ENCODE measurements at regions not wholly inside any gene's neighbourhood (a gene's known extent, or its start where the extent isn't known, plus 50 kb on each side); places are given as distances from the start of the nearest gene placed in this dataset.

- ChIA-PET POLR2A (no interaction called here), CTCF (no interaction called here)
- no peaks in the 10 kb centered on the region for H3K4me1 ChIP-seq (ENCODE audit: control insufficient read depth, insufficient read depth, low read length)
- H3K9me3 ChIP-seq (ENCODE audit: control insufficient read depth, insufficient read depth, low read depth, low read length): no peaks in the 10 kb centered on the region
- H3K4me3 ChIP-seq (ENCODE audit: low read depth, low read length): no peak overlapping the region
- TF ChIP-seq SP7 (tag by site-specific recombination; IDR thresholded peaks at IDR 0.05) (no peak), GFI1B (tag by site-specific recombination; IDR thresholded peaks at IDR 0.05) (no peak), WT1 (tag by site-specific recombination; IDR thresholded peaks at IDR 0.05) (0 out of 2 replicates have a peak, but pooled peaks have one; percentile 17)
- H3K27ac ChIP-seq (ENCODE audit: extremely low read depth, low read depth, low read length): no peak overlapping the region
- H3K36me3 ChIP-seq (ENCODE audit: control insufficient read depth in 2 of 2, insufficient read depth in 1 of 2, low read length in 2 of 2): no peaks in the 10 kb centered on the region
Measured at GRCh38 chr2:12824351-12824777, 107.6 kb downstream of the TRIB2 start.

GRCh38 chr2:12824778-12825379, 108.1 kb downstream of the TRIB2 start:
- CTCF ChIA-PET: interaction anchor here (0.7 kb wide), 1 partner anchor 9 kb away, joined by 3 read pairs; no protein-coding TSS in a partner anchor

GRCh38 chr2:12826781-12827180, 110.0 kb downstream of the TRIB2 start:
- CTCF ChIA-PET: no interaction called here
- POLR2A ChIA-PET: no interaction called here

More at GRCh38 chr2:12824778-12825379, 108.1 kb downstream of the TRIB2 start:
- no peaks in the 10 kb centered on the region for H3K9me3 ChIP-seq (ENCODE audit: control insufficient read depth, insufficient read depth, low read depth, low read length)
- POLR2A ChIA-PET: no interaction called here
- TF ChIP-seq ZNF510 (tag by site-specific recombination; IDR thresholded peaks at IDR 0.05; ENCODE audit: insufficient replicate concordance) (no peak), KLF8 (tag by site-specific recombination; IDR thresholded peaks at IDR 0.05) (no peak), ZNF19 (tag by site-specific recombination; IDR thresholded peaks at IDR 0.05; ENCODE audit: low read depth) (no peak), GLIS1 (tag by site-specific recombination; IDR thresholded peaks at IDR 0.05) (no peak), OVOL3 (tag by site-specific recombination; IDR thresholded peaks at IDR 0.05) (no peak), ZNF747 (tag by site-specific recombination; IDR thresholded peaks at IDR 0.05) (no peak), GLI2 (tag by site-specific recombination; IDR thresholded peaks at IDR 0.05; ENCODE audit: borderline replicate concordance, low read depth) (no peak), GFI1B (tag by site-specific recombination; IDR thresholded peaks at IDR 0.05) (no peak)
- H3K36me3 ChIP-seq (ENCODE audit: control insufficient read depth in 2 of 2, insufficient read depth in 1 of 2, low read length in 2 of 2): no peaks in the 10 kb centered on the region
- no peak overlapping the region for H3K27ac ChIP-seq (ENCODE audit: extremely low read depth, low read depth, low read length)
- H3K4me3 ChIP-seq (ENCODE audit: low read depth, low read length): no peak overlapping the region
- H3K4me1 ChIP-seq (ENCODE audit: control insufficient read depth, insufficient read depth, low read length): no peaks in the 10 kb centered on the region

GRCh38 chr2:12827721-12828120, 111.0 kb downstream of the TRIB2 start:
- ChIA-PET CTCF (interaction anchor here (0.6 kb wide), 1 partner anchor 228 kb away, joined by 3 read pairs; no protein-coding TSS in a partner anchor), POLR2A (no interaction called here)
- no peaks in the 10 kb centered on the region for H3K36me3 ChIP-seq (ENCODE audit: control insufficient read depth in 2 of 2, insufficient read depth in 1 of 2, low read length in 2 of 2)
- H3K27ac ChIP-seq (ENCODE audit: extremely low read depth, low read depth, low read length): no peak overlapping the region
- no peaks in the 10 kb centered on the region for H3K9me3 ChIP-seq (ENCODE audit: control insufficient read depth, insufficient read depth, low read depth, low read length)
- H3K4me1 ChIP-seq (ENCODE audit: control insufficient read depth, insufficient read depth, low read length): no peaks in the 10 kb centered on the region
- no peak overlapping the region for H3K4me3 ChIP-seq (ENCODE audit: low read depth, low read length)
- TF ChIP-seq BCL11B (tag by site-specific recombination; IDR thresholded peaks at IDR 0.05; ENCODE audit: low read depth) (no peak), ZNF223 (tag by site-specific recombination; IDR thresholded peaks at IDR 0.05) (no peak), ZNF157 (tag by site-specific recombination; IDR thresholded peaks at IDR 0.05) (no peak), PRDM10 (tag by site-specific recombination; IDR thresholded peaks at IDR 0.05) (no peak), SALL2 (tag by site-specific recombination; IDR thresholded peaks at IDR 0.05; ENCODE audit: borderline replicate concordance) (no peak), ZNF560 (tag by site-specific recombination; IDR thresholded peaks at IDR 0.05; ENCODE audit: borderline replicate concordance) (no peak), PATZ1 (tag by site-specific recombination; IDR thresholded peaks at IDR 0.05) (no peak), ZNF514 (tag by site-specific recombination; IDR thresholded peaks at IDR 0.05) (no peak), ZNF248 (tag by site-specific recombination; IDR thresholded peaks at IDR 0.05) (no peak), ZFP69B (tag by site-specific recombination; IDR thresholded peaks at IDR 0.05) (no peak), ZNF211 (tag by site-specific recombination; IDR thresholded peaks at IDR 0.05; ENCODE audit: low read depth) (no peak)

More at GRCh38 chr2:12826781-12827180, 110.0 kb downstream of the TRIB2 start:
- Histone ChIP-seq H3K9me3 (ENCODE audit: control insufficient read depth, insufficient read depth, low read depth, low read length) (no peaks in the 10 kb centered on the region), H3K4me3 (ENCODE audit: low read depth, low read length) (no peak overlapping the region), H3K36me3 (ENCODE audit: control insufficient read depth in 2 of 2, insufficient read depth in 1 of 2, low read length in 2 of 2) (no peaks in the 10 kb centered on the region), H3K4me1 (ENCODE audit: control insufficient read depth, insufficient read depth, low read length) (no peaks in the 10 kb centered on the region), H3K27ac (ENCODE audit: extremely low read depth, low read depth, low read length) (no peak overlapping the region)
- no peak for TF ChIP-seq ZNF621 (tag by site-specific recombination; IDR thresholded peaks at IDR 0.05)
